Sigmoid colon (tissue), 6 donors: ENCODE measurements at regions not wholly inside any gene's neighbourhood (a gene's known extent, or its start where the extent isn't known, plus 50 kb on each side); places are given as distances from the start of the nearest gene placed in this dataset.

Source experiments
- DNase-seq: peaks from one replicate; pipeline ENCODE4 v3.0.0-alpha.2; 2019
- H3K27ac ChIP-seq, 4 donors: fragments of 200-600 bp; sonication (generic); one replicate each; pipeline ENCODE4 v1.5.1; 2016 to 2019; ENCODE audit warnings: mild to moderate bottlenecking in 1 of 4
- H3K27me3 ChIP-seq, 3 donors: fragments of 200-600 bp; sonication (generic); one replicate each; pipeline ENCODE4 v1.5.1; 2019; ENCODE audit warnings: mild to moderate bottlenecking in 1 of 3
- H3K36me3 ChIP-seq, 4 donors: fragments of 200-600 bp; sonication (generic); one replicate each; pipeline ENCODE4 v1.5.1; 2016 to 2019
- H3K4me1 ChIP-seq, 4 donors: fragments of 200-600 bp; sonication (generic); one replicate each; pipeline ENCODE4 v1.5.1; 2017 to 2019
- H3K4me3 ChIP-seq, 4 donors: fragments of 200-600 bp; sonication (generic); one replicate each; pipeline ENCODE4 v1.5.1; 2017 to 2019; ENCODE audit warnings: mild to moderate bottlenecking in 2 of 4, moderate library complexity in 1 of 4
- H3K9me3 ChIP-seq, 4 donors: fragments of 200-600 bp in 3 of 4; sonication (generic) in 3 of 4; one replicate each; pipeline versions ENCODE4 v1.5.1 to v1.6.1; 2013 to 2019
- CTCF ChIP-seq, 4 experiments: fragments of 450-650 bp in 3 of 4; fragments of 200-600 bp in 1 of 4; IDR thresholded peaks; one replicate each; pipeline ENCODE4 v1.5.1; 2016 to 2019; ENCODE audit warnings: antibody characterized with exemption in 4 of 4, mild to moderate bottlenecking in 3 of 4, moderate library complexity in 2 of 4
- EP300 ChIP-seq, 4 donors: sonication (generic); formaldehyde crosslinking; IDR thresholded peaks; one replicate each; pipeline ENCODE4 v1.6.1; 2017; ENCODE audit warnings: antibody characterized with exemption in 4 of 4
- POLR2A ChIP-seq, 2 donors: fragments of 450-650 bp; IDR thresholded peaks; one replicate each; pipeline ENCODE4 v1.6.1; 2016; ENCODE audit warnings: antibody characterized with exemption in 2 of 2, mild to moderate bottlenecking in 2 of 2, moderate library complexity in 2 of 2
- POLR2AphosphoS5 ChIP-seq, 4 donors: sonication (generic); formaldehyde crosslinking; IDR thresholded peaks; one replicate each; pipeline ENCODE4 v1.6.1; 2017; ENCODE audit warnings: antibody characterized with exemption in 4 of 4
- WGBS, 2 donors: extraction: QIAGEN DNeasy Blood & Tissue Kit; methylation state at CpG; one replicate each; pipeline ENCODE4 v1.1.7; 2013; 5-methylcytosine and 5-hydroxymethylcytosine counted together
- intact Hi-C: fragments of 100-400 bp; cut with DNase I; formaldehyde crosslinking; loops from one replicate; pipeline ENCODE4 v1.15.1; 2023
- donor health status: healthy with polysubstance abuse.
- donor health status: healthy.

- peaks cover 33 to 62% (median 53%) of the 10 kb centered on the region in 3 donors for H3K27me3 ChIP-seq
These were observed 100.8 kb upstream of the DIO3 start for GRCh38 chr14:101460521-101460920.

GRCh38 chr14:101460986-101461750 is 100.1 kb upstream of the DIO3 start:
- H3K4me3 ChIP-seq = no peak overlapping the region
- 73 to 87% methylated on average over 12 of the region's 12 CpGs for WGBS, 2 donors
- no peak for DNase-seq
- H3K36me3 ChIP-seq = no peaks in the 10 kb centered on the region
- H3K4me1 ChIP-seq = peaks cover 0 to 21% (median 15%) of the 10 kb centered on the region in 4 donors
- H3K27ac ChIP-seq = no peak overlapping the region
- peaks cover 33 to 59% (median 53%) of the 10 kb centered on the region in 3 donors for H3K27me3 ChIP-seq
- no peaks in the 10 kb centered on the region for H3K9me3 ChIP-seq
- TF ChIP-seq CTCF (IDR thresholded peaks at IDR 0.05) = no peak
- TF ChIP-seq POLR2AphosphoS5 (IDR thresholded peaks at IDR 0.05) = no peak
- TF ChIP-seq POLR2A (IDR thresholded peaks at IDR 0.05) = no peak
- no peak for TF ChIP-seq EP300 (IDR thresholded peaks at IDR 0.05)
- intact Hi-C loops = no loop called here

More at GRCh38 chr14:101460521-101460920, 100.8 kb upstream of the DIO3 start:
- TF ChIP-seq POLR2A (IDR thresholded peaks at IDR 0.05) (no peak), CTCF (IDR thresholded peaks at IDR 0.05) (no peak), EP300 (IDR thresholded peaks at IDR 0.05) (no peak), POLR2AphosphoS5 (IDR thresholded peaks at IDR 0.05) (no peak)
- Histone ChIP-seq H3K27ac (no peak overlapping the region), H3K36me3 (no peaks in the 10 kb centered on the region), H3K9me3 (no peaks in the 10 kb centered on the region), H3K4me1 (peaks cover 0 to 21% (median 15%) of the 10 kb centered on the region in 4 donors), H3K4me3 (no peak overlapping the region)
- intact Hi-C loops = no loop called here
- DNase-seq = no peak
- WGBS, 2 donors = 28 to 72% methylated on average over 6 of the region's 6 CpGs

- TF ChIP-seq POLR2A (IDR thresholded peaks at IDR 0.05) (no peak), POLR2AphosphoS5 (IDR thresholded peaks at IDR 0.05) (no peak), CTCF (IDR thresholded peaks at IDR 0.05) (no peak), EP300 (IDR thresholded peaks at IDR 0.05) (no peak)
- peaks cover 30 to 52% (median 49%) of the 10 kb centered on the region in 3 donors for H3K27me3 ChIP-seq
- H3K4me3 ChIP-seq = no peak overlapping the region
- DNase-seq = no peak
- intact Hi-C loops = no loop called here
- peaks cover 0 to 21% (median 15%) of the 10 kb centered on the region in 4 donors for H3K4me1 ChIP-seq
- H3K36me3 ChIP-seq = no peaks in the 10 kb centered on the region
- no peaks in the 10 kb centered on the region for H3K9me3 ChIP-seq
- 92% methylated on average over 8 of the region's 8 CpGs for WGBS, 2 donors
- H3K27ac ChIP-seq = no peak overlapping the region
These were observed 99.4 kb upstream of the DIO3 start for GRCh38 chr14:101461891-101462290.

- H3K4me3 ChIP-seq = no peak overlapping the region
- DNase-seq = no peak
- no peaks in the 10 kb centered on the region for H3K9me3 ChIP-seq
- H3K27me3 ChIP-seq = peaks cover 21 to 41% (median 38%) of the 10 kb centered on the region in 3 donors
- no peak for TF ChIP-seq EP300 (IDR thresholded peaks at IDR 0.05)
- no peak for TF ChIP-seq POLR2AphosphoS5 (IDR thresholded peaks at IDR 0.05)
- no peak for TF ChIP-seq CTCF (IDR thresholded peaks at IDR 0.05)
- TF ChIP-seq POLR2A (IDR thresholded peaks at IDR 0.05) = no peak
- no peak overlapping the region for H3K27ac ChIP-seq
- intact Hi-C loops = no loop called here
- H3K4me1 ChIP-seq = peaks cover 0 to 16% (median 14%) of the 10 kb centered on the region in 4 donors
- WGBS, 2 donors = 82 to 87% methylated on average over 15 of the region's 15 CpGs
- no peaks in the 10 kb centered on the region for H3K36me3 ChIP-seq
These were observed 98.3 kb upstream of the DIO3 start for GRCh38 chr14:101462726-101463565.
